GM12892 (cell line): ENCODE measurements at regions not wholly inside any gene's neighbourhood (a gene's known extent, or its start where the extent isn't known, plus 50 kb on each side); places are given as distances from the start of the nearest gene placed in this dataset.

Source experiments
- POLR2A ChIP-seq: IDR thresholded peaks from 2 replicates; pipeline ENCODE4 v1.6.1; 2011; ENCODE audit warnings: low read depth, low read length, control low read depth
- POLR2AphosphoS5 ChIP-seq: IDR thresholded peaks from 2 replicates; pipeline ENCODE4 v1.6.1; 2011; ENCODE audit warnings: low read depth, low read length, control low read depth
- TAF1 ChIP-seq: IDR thresholded peaks from 2 replicates; pipeline ENCODE4 v1.6.1; 2011; ENCODE audit warnings: low read depth, mild to moderate bottlenecking, control low read depth, low read length, borderline replicate concordance

GRCh38 chr19:28706693-28707092 lies 506.3 kb downstream of the UQCRFS1 start:
- TF ChIP-seq POLR2A (no peak), POLR2AphosphoS5 (no peak), TAF1 (no peak)
